K562 (cell line): ENCODE measurements at regions not wholly inside any gene's neighbourhood (a gene's known extent, or its start where the extent isn't known, plus 50 kb on each side); places are given as distances from the start of the nearest gene placed in this dataset.

ENCODE experiments used
- ATAC-seq: fragments of 200-7000 bp; cut with Tn5 transposase; 3 replicates; pipeline ENCODE4 v1.9.1; 2020; ENCODE audit warnings: moderate library complexity
- BruUV-seq: library from RNA; stranded (reverse); fragments of 400-500 nt; replicated peaks from 2 replicates; lab custom pipeline; 2021; lab: Mats Ljungman, UMichigan
- CTCF ChIA-PET: fragments of 300-600 bp; formaldehyde crosslinking; extraction: SDS; loops from one replicate; lab custom pipeline; 2021; ENCODE audit warnings: low intra/inter-chr PET ratio; lab: Yijun Ruan, JAX
- POLR2A ChIA-PET: fragments of 300-600, 350-650 bp; sonication (Branson Sonifier 250); formaldehyde crosslinking; extraction: SDS; loops from one replicate; lab custom pipeline; 2021; ENCODE audit warnings: antibody characterized with exemption, inconsistent platforms; lab: Yijun Ruan, JAX
- DNase-seq, 4 experiments: peaks; one replicate each; pipeline versions ENCODE4 v3.0.0 to v3.0.0-alpha.2; 2011 to 2018; ENCODE audit warnings: low spot score in 3 of 4, mixed read lengths in 3 of 4; ENCODE audit errors: extremely low read depth in 1 of 4
- FAIRE-seq: peaks from 2 replicates; lab custom pipeline; 2011; peaks lifted over from hg19 to GRCh38; lab: Jason Lieb, UNC
- H2AFZ ChIP-seq: 2 replicates; pipeline ENCODE4 v1.6.0; 2011; ENCODE audit warnings: low read depth, low read length, control low read depth, inconsistent platforms
- H3K27ac ChIP-seq: fragments of 200-600 bp; 3 replicates; pipeline ENCODE4 v1.8.0; 2011; ENCODE audit warnings: low read depth, mild to moderate bottlenecking, control low read depth, inconsistent platforms, low read length, moderate library complexity, mixed read lengths; ENCODE audit errors: extremely low read depth
- H3K27me3 ChIP-seq, 2 experiments: fragments of 300-600 bp in 1 of 2; 2 replicates in 1 of 2; 3 replicates in 1 of 2; pipeline versions ENCODE4 v1.6.0 to v1.8.0; 2011; ENCODE audit warnings: inconsistent platforms in 2 of 2, low read length in 2 of 2, mild to moderate bottlenecking in 1 of 2, mixed read lengths in 1 of 2, moderate library complexity in 1 of 2; ENCODE audit not compliant: control insufficient read depth in 2 of 2, insufficient read depth in 2 of 2
- H3K36me3 ChIP-seq: fragments of 300-600 bp; 3 replicates; pipeline ENCODE4 v1.8.0; 2011; ENCODE audit warnings: mild to moderate bottlenecking, low read length, inconsistent platforms; ENCODE audit not compliant: control insufficient read depth, insufficient read depth
- H3K4me1 ChIP-seq, 2 experiments: fragments of 200-600 bp in 1 of 2; replicated peaks in 1 of 2; 2 replicates in 1 of 2; 3 replicates in 1 of 2; pipeline versions ENCODE4 v1.5.1 to v1.8.0; 2011; ENCODE audit warnings: inconsistent platforms in 2 of 2, low read length in 2 of 2, mild to moderate bottlenecking in 1 of 2, mixed read lengths in 1 of 2, moderate library complexity in 1 of 2; ENCODE audit not compliant: control insufficient read depth in 2 of 2, insufficient read depth in 2 of 2
- H3K4me2 ChIP-seq: 2 replicates; pipeline ENCODE4 v1.6.1; 2011; ENCODE audit warnings: low read length, control low read depth, inconsistent platforms, mixed read lengths; ENCODE audit not compliant: insufficient read depth
- H3K4me3 ChIP-seq: fragments of 200-600 bp; sonication (generic), shearing (Covaris generic); 2 replicates; pipeline ENCODE4 v1.5.1; 2016; ENCODE audit warnings: control low read depth, inconsistent platforms
- H3K79me2 ChIP-seq: fragments of 200-600 bp; 3 replicates; pipeline ENCODE4 v1.8.0; 2011; ENCODE audit warnings: low read length, inconsistent platforms; ENCODE audit not compliant: control insufficient read depth, insufficient read depth
- H3K9ac ChIP-seq, 2 experiments: 2 replicates each; pipeline versions ENCODE4 v1.6.0 to v1.6.1; 2011; ENCODE audit warnings: low read depth in 2 of 2, low read length in 2 of 2, control low read depth in 1 of 2, inconsistent platforms in 1 of 2, mild to moderate bottlenecking in 1 of 2, mixed read lengths in 1 of 2; ENCODE audit not compliant: insufficient read depth in 1 of 2
- H3K9me1 ChIP-seq: one replicate; pipeline ENCODE4 v1.6.0; 2011; ENCODE audit warnings: inconsistent platforms, mild to moderate bottlenecking, low read length, moderate library complexity; ENCODE audit not compliant: control insufficient read depth, insufficient read depth
- H3K9me3 ChIP-seq: replicated peaks from 2 replicates; pipeline ENCODE4 v1.5.1; 2011; ENCODE audit warnings: low read depth, low read length, inconsistent platforms; ENCODE audit not compliant: control insufficient read depth, insufficient read depth
- H4K20me1 ChIP-seq: replicated peaks from 2 replicates; pipeline ENCODE4 v1.6.1; 2011; ENCODE audit warnings: low read length, inconsistent platforms, mixed read lengths; ENCODE audit not compliant: control insufficient read depth, insufficient read depth
- ADNP ChIP-seq: fragments of 200-800 bp; sonication (Bioruptor generic); IDR thresholded peaks from 2 replicates; pipeline ENCODE4 v1.6.1; 2016; ENCODE audit warnings: missing genetic modification characterization, missing compliant biosample characterization
- CC2D1A ChIP-seq: fragments of 450-650 bp; IDR thresholded peaks from 2 replicates; pipeline ENCODE4 v1.6.1; 2017; ENCODE audit warnings: mild to moderate bottlenecking
- COPS2 ChIP-seq: fragments of 450-650 bp; conservative IDR thresholded peaks from 2 replicates; pipeline ENCODE4 v1.6.1; 2016; ENCODE audit warnings: mild to moderate bottlenecking, moderate library complexity
- E2F5 ChIP-seq: sonication (generic); formaldehyde crosslinking; IDR thresholded peaks from 2 replicates; pipeline ENCODE4 v1.8.0; 2022; ENCODE audit warnings: mild to moderate bottlenecking, missing genetic modification reagents
- FOXJ2 ChIP-seq: fragments of 200-800 bp; sonication (Bioruptor generic); IDR thresholded peaks from 2 replicates; pipeline ENCODE4 v1.6.1; 2016; ENCODE audit warnings: missing genetic modification characterization, missing compliant biosample characterization
- PCBP2 ChIP-seq: fragments of 200-400 bp; formaldehyde crosslinking; IDR thresholded peaks from 2 replicates; pipeline ENCODE4 v1.6.1; 2018; ENCODE audit warnings: low read length, low read depth, mild to moderate bottlenecking, moderate library complexity; ENCODE audit not compliant: poor library complexity, severe bottlenecking
- RBM39 ChIP-seq: fragments of 200-400 bp; formaldehyde crosslinking; optimal IDR thresholded peaks from 2 replicates; pipeline ENCODE3; 2018; ENCODE audit warnings: low read depth, low read length
- SETDB1 ChIP-seq: IDR thresholded peaks from one replicate; pipeline ENCODE4 v1.6.1; 2012; ENCODE audit warnings: low read length, control low read depth, inconsistent platforms
- XRCC5 ChIP-seq: fragments of 200-400 bp; formaldehyde crosslinking; IDR thresholded peaks from 2 replicates; pipeline ENCODE4 v1.6.1; 2017; ENCODE audit warnings: low read depth, mild to moderate bottlenecking, low read length
- ZC3H4 ChIP-seq: sonication (generic); formaldehyde crosslinking; IDR thresholded peaks from 2 replicates; pipeline ENCODE4 v1.9.0; 2021; ENCODE audit warnings: missing genetic modification reagents, borderline replicate concordance
- ZNF696 ChIP-seq: fragments of 250-450 bp; sonication (Bioruptor Pico); conservative IDR thresholded peaks from 2 replicates; pipeline ENCODE4 v1.4.0; 2020; ENCODE audit warnings: mild to moderate bottlenecking, moderate library complexity
- WGBS: fragments of 100-300 bp; shearing (Covaris generic); methylation state at CpG from one replicate; pipeline ENCODE4 v1.1.6; 2016; ENCODE audit warnings: low coverage, mixed read lengths; ENCODE audit not compliant: insufficient coverage; ENCODE audit errors: missing lambda C conversion rate; 5-methylcytosine and 5-hydroxymethylcytosine counted together
- in situ Hi-C: fragments of 300-500 bp; cut with MboI; formaldehyde crosslinking; loops from 4 replicates; pipeline ENCODE4 v1.15.0; 2018; ENCODE audit warnings: inconsistent platforms, mixed read lengths
- intact Hi-C: fragments of 100-400 bp; cut with micrococcal nuclease; formaldehyde crosslinking; loops from 2 replicates; pipeline ENCODE4 v1.14.2; 2022

GRCh38 chr7:88927-89231 is 103.5 kb upstream of the FAM20C start:
- WGBS: 18% methylated on average over 6 of the region's 6 CpGs
- no peaks in the 10 kb centered on the region for H3K79me2 ChIP-seq
- ChIA-PET CTCF (interaction anchor here (0.6 kb wide), 1 partner anchor 25 kb away, joined by 3 read pairs; no protein-coding TSS in a partner anchor), POLR2A (interaction anchor here (2.7 kb wide), 1 partner anchor 8 kb away, joined by 11 read pairs; no protein-coding TSS in a partner anchor)
- peaks cover 50 to 84% of the 10 kb centered on the region in 2 experiments for H3K27me3 ChIP-seq
- no peaks in the 10 kb centered on the region; the same call in 1 of the 2 replicates for H3K9me3 ChIP-seq
- H2AFZ ChIP-seq: no peak overlapping the region
- peaks cover 0 to 18% of the 10 kb centered on the region in 2 experiments; a peak in 1 of 5 replicates for H3K4me1 ChIP-seq
- H3K4me3 ChIP-seq: no peak overlapping the region
- H3K36me3 ChIP-seq: no peaks in the 10 kb centered on the region
- FAIRE-seq (no peak), DNase-seq (no peak), ATAC-seq (no peak)
- peaks cover 11% of the 10 kb centered on the region; the same call in 1 of the 2 replicates for H4K20me1 ChIP-seq
- BruUV-seq: no TSS peak
- no peak overlapping the region for H3K27ac ChIP-seq
- no peak overlapping the region for H3K9ac ChIP-seq
- H3K9me1 ChIP-seq: no peaks in the 10 kb centered on the region
- no peak overlapping the region for H3K4me2 ChIP-seq
- in situ Hi-C loops: no loop called here
- no peak for TF ChIP-seq ZC3H4 (CRISPR knock-in tag)
- no peak for TF ChIP-seq ADNP (tag)
- TF ChIP-seq PCBP2: no peak
- no peak for TF ChIP-seq CC2D1A
- TF ChIP-seq ZNF696 (CRISPR knock-in tag): no peak
- no peak for TF ChIP-seq COPS2
- TF ChIP-seq RBM39: no peak
- TF ChIP-seq FOXJ2: no peak
- TF ChIP-seq E2F5 (CRISPR knock-in tag): no peak
- no peak for TF ChIP-seq SETDB1
- TF ChIP-seq XRCC5: no peak
- TF ChIP-seq, all 486 proteins: peak for 0
- intact Hi-C loops: no loop called here
